ENCODE measurements at regions not wholly inside any gene's neighbourhood (a gene's known extent, or its start where the extent isn't known, plus 50 kb on each side); places are given as distances from the start of the nearest gene placed in this dataset.

DNA sequence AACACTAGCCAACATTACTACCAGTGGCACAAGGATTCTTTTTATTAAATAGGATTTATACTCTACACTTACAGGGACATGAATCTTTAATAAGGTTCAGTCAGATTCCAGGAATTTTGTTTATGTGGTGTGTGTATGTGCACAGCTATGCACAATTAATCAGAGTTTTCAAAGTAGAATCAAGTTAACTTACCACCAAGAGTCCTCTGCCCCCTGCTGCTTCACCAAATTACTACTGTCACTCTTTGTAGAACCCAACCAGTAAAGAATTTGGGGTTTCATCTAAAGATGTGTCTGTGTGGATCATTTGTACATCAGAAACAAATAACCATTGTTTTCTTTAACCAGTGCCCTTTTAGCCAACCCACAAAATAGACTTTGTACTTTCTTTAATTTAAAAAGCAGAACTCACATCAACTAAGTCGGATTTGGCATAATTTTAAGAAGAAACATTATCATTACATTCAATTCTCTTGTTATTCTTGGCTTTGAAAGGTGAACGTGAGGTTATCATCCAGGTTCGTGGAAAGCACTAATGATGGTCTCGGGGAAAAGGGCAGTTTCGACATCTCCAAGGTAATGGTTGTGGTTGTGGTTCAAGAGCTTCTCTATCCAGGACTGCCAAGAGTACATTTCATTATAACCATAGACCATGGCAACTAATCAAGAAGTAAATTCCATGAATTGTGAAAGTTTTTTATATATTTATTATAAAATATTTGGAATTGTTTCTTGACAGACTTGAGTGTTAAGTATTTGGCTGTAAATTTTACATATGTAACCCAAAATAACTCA lies 514.3 kb upstream of the ID4 start:
- DNase-seq (ENCODE audit: low read depth, low spot score) (no peak), FAIRE-seq (no peak)
- TF ChIP-seq, protein P1, sequence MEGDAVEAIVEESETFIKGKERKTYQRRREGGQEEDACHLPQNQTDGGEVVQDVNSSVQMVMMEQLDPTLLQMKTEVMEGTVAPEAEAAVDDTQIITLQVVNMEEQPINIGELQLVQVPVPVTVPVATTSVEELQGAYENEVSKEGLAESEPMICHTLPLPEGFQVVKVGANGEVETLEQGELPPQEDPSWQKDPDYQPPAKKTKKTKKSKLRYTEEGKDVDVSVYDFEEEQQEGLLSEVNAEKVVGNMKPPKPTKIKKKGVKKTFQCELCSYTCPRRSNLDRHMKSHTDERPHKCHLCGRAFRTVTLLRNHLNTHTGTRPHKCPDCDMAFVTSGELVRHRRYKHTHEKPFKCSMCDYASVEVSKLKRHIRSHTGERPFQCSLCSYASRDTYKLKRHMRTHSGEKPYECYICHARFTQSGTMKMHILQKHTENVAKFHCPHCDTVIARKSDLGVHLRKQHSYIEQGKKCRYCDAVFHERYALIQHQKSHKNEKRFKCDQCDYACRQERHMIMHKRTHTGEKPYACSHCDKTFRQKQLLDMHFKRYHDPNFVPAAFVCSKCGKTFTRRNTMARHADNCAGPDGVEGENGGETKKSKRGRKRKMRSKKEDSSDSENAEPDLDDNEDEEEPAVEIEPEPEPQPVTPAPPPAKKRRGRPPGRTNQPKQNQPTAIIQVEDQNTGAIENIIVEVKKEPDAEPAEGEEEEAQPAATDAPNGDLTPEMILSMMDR (IDR thresholded peaks at IDR 0.05; ENCODE audit: extremely low read depth in 1 of 2, insufficient read depth in 1 of 2, low read depth in 1 of 2, low read length in 2 of 2), result no peak
- TF ChIP-seq, protein P2, sequence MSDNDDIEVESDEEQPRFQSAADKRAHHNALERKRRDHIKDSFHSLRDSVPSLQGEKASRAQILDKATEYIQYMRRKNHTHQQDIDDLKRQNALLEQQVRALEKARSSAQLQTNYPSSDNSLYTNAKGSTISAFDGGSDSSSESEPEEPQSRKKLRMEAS (IDR thresholded peaks at IDR 0.05; ENCODE audit: insufficient read depth, insufficient read length), result no peak
- Histone ChIP-seq H3K9me3 (replicated peaks; ENCODE audit: control insufficient read depth, insufficient read depth, low read length) (peaks cover 2% of the 10 kb centered on the region), H3K9me1 (replicated peaks; ENCODE audit: control insufficient read depth, extremely low read depth, insufficient read depth, low read length) (no peaks in the 10 kb centered on the region), H3K27ac (ENCODE audit: insufficient read depth, low read depth, low read length) (no peak overlapping the region), H3K79me2 (ENCODE audit: control insufficient read depth, insufficient read depth, low read length) (no peaks in the 10 kb centered on the region), H3K4me1 (ENCODE audit: control insufficient read depth, extremely low read depth, insufficient read depth, low read length) (no peaks in the 10 kb centered on the region), H3K36me3 (ENCODE audit: control insufficient read depth in 2 of 2, extremely low read depth in 1 of 2, insufficient read depth in 2 of 2, low read length in 2 of 2) (no peaks in the 10 kb centered on the region), H3K9ac (replicated peaks; ENCODE audit: extremely low read depth, insufficient read depth, low read length) (no peak overlapping the region), H2AFZ (ENCODE audit: low read depth, low read length) (no peak overlapping the region), H4K20me1 (replicated peaks; ENCODE audit: control insufficient read depth, extremely low read depth, insufficient read depth, low read length) (no peaks in the 10 kb centered on the region), H3K4me3 (replicated peaks in 1 of 3; ENCODE audit: insufficient read depth in 1 of 3, low read depth in 1 of 3, low read length in 3 of 3) (no peak overlapping the region), H3K27me3 (ENCODE audit: control insufficient read depth in 2 of 2, insufficient read depth in 2 of 2, low read length in 2 of 2) (no peaks in the 10 kb centered on the region), H3K4me2 (ENCODE audit: insufficient read depth, low read length) (no peak overlapping the region)
- intact Hi-C loops (cut with micrococcal nuclease) (no loop called here), dilution Hi-C loops (cut with MboI; ENCODE audit: extremely low pct_ligation_motif_present, low sequenced_read_pairs) (no loop called here)
- no TSS peak for BruUV-seq (replicated peaks)
- CTCF ChIA-PET, result no interaction called here
- POLR2A ChIA-PET, result no interaction called here

DNA sequence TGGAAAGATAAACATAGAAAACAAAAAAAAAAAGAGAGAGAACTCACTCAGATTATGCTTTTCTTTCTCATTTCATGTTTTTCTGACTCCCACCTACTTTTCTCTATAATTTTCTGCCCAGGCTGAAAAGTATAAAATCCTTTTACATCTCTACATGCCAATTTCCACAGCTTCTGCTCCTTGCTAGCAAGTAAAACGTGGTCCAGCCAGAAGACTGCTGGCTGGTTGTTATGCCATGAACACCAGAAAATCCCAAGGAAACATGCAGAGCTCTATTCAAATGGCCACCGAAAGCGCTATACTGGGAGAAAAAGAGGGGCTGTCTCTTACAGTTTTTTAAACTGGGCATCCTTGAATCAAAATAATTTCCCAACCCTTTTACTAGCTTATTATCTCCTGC lies 512.8 kb upstream of the ID4 start:
- ChIA-PET POLR2A (no interaction called here), CTCF (no interaction called here)
- BruUV-seq (replicated peaks), result no TSS peak
- dilution Hi-C loops (cut with MboI; ENCODE audit: extremely low pct_ligation_motif_present, low sequenced_read_pairs) (no loop called here), intact Hi-C loops (cut with micrococcal nuclease) (no loop called here)
- Histone ChIP-seq H3K36me3 (ENCODE audit: control insufficient read depth in 2 of 2, extremely low read depth in 1 of 2, insufficient read depth in 2 of 2, low read length in 2 of 2) (no peaks in the 10 kb centered on the region), H2AFZ (ENCODE audit: low read depth, low read length) (no peak overlapping the region), H3K9ac (replicated peaks; ENCODE audit: extremely low read depth, insufficient read depth, low read length) (no peak overlapping the region), H3K4me3 (replicated peaks in 1 of 3; ENCODE audit: insufficient read depth in 1 of 3, low read depth in 1 of 3, low read length in 3 of 3) (no peak overlapping the region), H3K4me2 (ENCODE audit: insufficient read depth, low read length) (no peak overlapping the region), H4K20me1 (replicated peaks; ENCODE audit: control insufficient read depth, extremely low read depth, insufficient read depth, low read length) (no peaks in the 10 kb centered on the region), H3K4me1 (ENCODE audit: control insufficient read depth, extremely low read depth, insufficient read depth, low read length) (no peaks in the 10 kb centered on the region), H3K9me1 (replicated peaks; ENCODE audit: control insufficient read depth, extremely low read depth, insufficient read depth, low read length) (no peaks in the 10 kb centered on the region), H3K79me2 (ENCODE audit: control insufficient read depth, insufficient read depth, low read length) (no peaks in the 10 kb centered on the region), H3K9me3 (replicated peaks; ENCODE audit: control insufficient read depth, insufficient read depth, low read length) (peaks cover 4% of the 10 kb centered on the region), H3K27ac (ENCODE audit: insufficient read depth, low read depth, low read length) (no peak overlapping the region), H3K27me3 (ENCODE audit: control insufficient read depth in 2 of 2, insufficient read depth in 2 of 2, low read length in 2 of 2) (no peaks in the 10 kb centered on the region)
- DNase-seq (ENCODE audit: low read depth, low spot score) (no peak), FAIRE-seq (no peak)
- TF ChIP-seq JUN (IDR thresholded peaks at IDR 0.05; ENCODE audit: borderline replicate concordance, insufficient read depth, insufficient read length, low read depth) (no peak), GATA2 (IDR thresholded peaks at IDR 0.05; ENCODE audit: insufficient read depth, insufficient read length, low read depth, low read length) (no peak), FOS (IDR thresholded peaks at IDR 0.05; ENCODE audit: borderline replicate concordance, insufficient read depth, low read length) (no peak), EZH2 (IDR thresholded peaks at IDR 0.05; ENCODE audit: borderline replicate concordance, low read depth, low read length, severe bottlenecking) (no peak), MYC (IDR thresholded peaks at IDR 0.05; ENCODE audit: low read depth, low read length) (no peak), POLR2A (IDR thresholded peaks at IDR 0.05; ENCODE audit: low read depth, low read length) (no peak), POLR2AphosphoS5 (IDR thresholded peaks at IDR 0.05; ENCODE audit: insufficient read depth, low read depth, low read length) (no peak)
- TF ChIP-seq, protein P2 (IDR thresholded peaks at IDR 0.05; ENCODE audit: insufficient read depth, insufficient read length), result no peak
- TF ChIP-seq, protein P1 (IDR thresholded peaks at IDR 0.05; ENCODE audit: extremely low read depth in 1 of 2, insufficient read depth in 1 of 2, low read depth in 1 of 2, low read length in 2 of 2), result no peak

All from endothelial cell of umbilical vein (primary cell).